ENCODE measurements at regions not wholly inside any gene's neighbourhood (a gene's known extent, or its start where the extent isn't known, plus 50 kb on each side); places are given as distances from the start of the nearest gene placed in this dataset.

DNA sequence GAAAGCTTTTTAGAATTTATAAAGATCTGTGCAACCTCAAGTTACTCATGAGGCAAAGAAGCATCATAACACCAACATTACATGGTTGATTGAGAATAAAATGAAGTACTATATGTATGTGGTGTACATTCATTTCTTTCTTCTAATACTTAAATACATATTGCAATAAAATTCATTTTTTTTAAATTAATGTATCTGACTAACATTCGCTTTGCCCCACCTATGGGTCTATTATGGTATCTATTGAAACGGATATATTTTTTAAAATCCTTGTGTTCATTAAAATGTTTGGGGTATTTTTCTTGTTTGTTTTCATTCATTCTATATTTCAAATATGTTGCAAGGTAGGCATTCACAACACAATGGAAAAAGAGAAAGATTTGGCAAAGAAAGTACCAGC, 237.5 kb downstream of the DSEL start (continued):
- TF ChIP-seq KDM4A (IDR thresholded peaks at IDR 0.05; ENCODE audit: low read depth, low read length, severe bottlenecking) (no peak), MAFK (IDR thresholded peaks at IDR 0.05; ENCODE audit: low read depth, low read length) (no peak)

All from H1 (cell line).